DMS79 (cell line): ENCODE measurements at regions not wholly inside any gene's neighbourhood (a gene's known extent, or its start where the extent isn't known, plus 50 kb on each side); places are given as distances from the start of the nearest gene placed in this dataset.
"Not testable (repeated sequence)": the region's sequence is repeated elsewhere in the genome, so short reads cannot be mapped to it uniquely, and the experiment has no call there.

Experiments
- DNase-seq: peaks from one replicate; lab custom pipeline; 2025; lab: John Stamatoyannopoulos, UW

- no peak for DNase-seq
Observed at GRCh38 chr18:56316727-56317126, 321.7 kb downstream of the TXNL1 start.

GRCh38 chr18:56315363-56315762 lies 323.0 kb downstream of the TXNL1 start:
- DNase-seq, result no peak

- no peak for DNase-seq
Observed at GRCh38 chr18:56314396-56314795, 324.0 kb downstream of the TXNL1 start.

- DNase-seq, result no peak
Observed at GRCh38 chr18:56312551-56313335, 325.6 kb downstream of the TXNL1 start.

GRCh38 chr18:56309104-56309503 lies 329.3 kb downstream of the TXNL1 start:
- DNase-seq, result no peak

- no peak for DNase-seq
Observed at GRCh38 chr18:56307354-56308170, 330.8 kb downstream of the TXNL1 start.

- DNase-seq, result no peak
Observed at GRCh38 chr18:56306797-56307196, 331.6 kb downstream of the TXNL1 start.

- DNase-seq, result no peak
Observed at GRCh38 chr18:56305583-56305982, 332.8 kb downstream of the TXNL1 start.

GRCh38 chr18:56302156-56302555 lies 336.2 kb downstream of the TXNL1 start:
- no peak for DNase-seq

- DNase-seq, result no peak
Observed at GRCh38 chr18:56299740-56300139, 338.7 kb downstream of the TXNL1 start.

- no peak for DNase-seq
Observed at GRCh38 chr18:56298935-56299334, 339.5 kb downstream of the TXNL1 start.

- no peak for DNase-seq
Observed at GRCh38 chr18:56296381-56296780, 342.0 kb downstream of the TXNL1 start.

- no peak for DNase-seq
Observed at GRCh38 chr18:56294484-56295183, 343.8 kb downstream of the TXNL1 start.

GRCh38 chr18:56291294-56291693 lies 347.1 kb downstream of the TXNL1 start:
- DNase-seq, result no peak

GRCh38 chr18:56289381-56289780 lies 349.0 kb downstream of the TXNL1 start:
- DNase-seq, result no peak

- no peak for DNase-seq
Observed at GRCh38 chr18:56286775-56287325, 351.5 kb downstream of the TXNL1 start.

- no peak for DNase-seq
Observed at GRCh38 chr18:56285387-56286065, 352.9 kb downstream of the TXNL1 start.

GRCh38 chr18:56284319-56284718 lies 354.1 kb downstream of the TXNL1 start:
- no peak for DNase-seq

GRCh38 chr18:56283316-56283715 lies 355.1 kb downstream of the TXNL1 start:
- DNase-seq, result no peak

GRCh38 chr18:56282234-56283104 lies 355.9 kb downstream of the TXNL1 start:
- no peak for DNase-seq

GRCh38 chr18:56279816-56280215 lies 358.6 kb downstream of the TXNL1 start:
- not testable (repeated sequence) for DNase-seq
